ENCODE measurements at regions not wholly inside any gene's neighbourhood (a gene's known extent, or its start where the extent isn't known, plus 50 kb on each side); places are given as distances from the start of the nearest gene placed in this dataset.

DNA sequence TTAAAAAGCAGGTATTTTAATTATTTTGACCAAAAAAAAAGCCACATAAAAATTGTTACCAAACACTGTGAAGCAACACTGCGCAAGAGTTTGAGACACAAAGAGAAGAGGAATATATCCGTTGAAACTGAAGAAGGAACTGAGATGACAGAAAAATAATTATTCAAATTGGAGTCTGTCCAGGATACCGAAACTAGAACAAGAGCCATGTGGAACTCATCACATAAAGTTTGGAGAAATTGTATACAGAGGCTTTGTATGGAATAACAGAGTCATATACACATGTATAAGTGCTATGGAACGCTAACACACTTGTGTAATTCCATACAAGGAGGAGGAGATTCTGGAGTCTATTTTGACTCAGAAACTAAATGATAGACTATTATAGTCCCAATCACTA is 675.1 kb upstream of the ADGRL2 start:
- no peaks in the 10 kb centered on the region for H3K36me3 Mint-ChIP-seq (ENCODE audit: insufficient read depth)
- ATAC-seq (replicated peaks; ENCODE audit: extremely low read depth, poor library complexity, severe bottlenecking): no peak
- no peak for DNase-seq (ENCODE audit: low spot score in 2 of 2)
- H3K27me3 Mint-ChIP-seq: no peaks in the 10 kb centered on the region
- H3K4me1 Mint-ChIP-seq: no peaks in the 10 kb centered on the region
- H3K9me3 Mint-ChIP-seq: peaks cover 12% of the 10 kb centered on the region
- no peak overlapping the region for H3K27ac Mint-ChIP-seq (ENCODE audit: low read depth)
- no peak overlapping the region for H3K4me3 Mint-ChIP-seq

GRCh38 chr1:81121306-81121705 is 679.4 kb upstream of the ADGRL2 start:
- no peaks in the 10 kb centered on the region for H3K36me3 Mint-ChIP-seq (ENCODE audit: insufficient read depth)
- no peak overlapping the region for H3K27ac Mint-ChIP-seq (ENCODE audit: low read depth)
- H3K4me1 Mint-ChIP-seq: no peaks in the 10 kb centered on the region
- no peak overlapping the region for H3K4me3 Mint-ChIP-seq
- DNase-seq (ENCODE audit: low spot score in 2 of 2) (no peak), ATAC-seq (replicated peaks; ENCODE audit: extremely low read depth, poor library complexity, severe bottlenecking) (no peak)
- H3K27me3 Mint-ChIP-seq: no peaks in the 10 kb centered on the region
- H3K9me3 Mint-ChIP-seq: peaks cover 11% of the 10 kb centered on the region

DNA sequence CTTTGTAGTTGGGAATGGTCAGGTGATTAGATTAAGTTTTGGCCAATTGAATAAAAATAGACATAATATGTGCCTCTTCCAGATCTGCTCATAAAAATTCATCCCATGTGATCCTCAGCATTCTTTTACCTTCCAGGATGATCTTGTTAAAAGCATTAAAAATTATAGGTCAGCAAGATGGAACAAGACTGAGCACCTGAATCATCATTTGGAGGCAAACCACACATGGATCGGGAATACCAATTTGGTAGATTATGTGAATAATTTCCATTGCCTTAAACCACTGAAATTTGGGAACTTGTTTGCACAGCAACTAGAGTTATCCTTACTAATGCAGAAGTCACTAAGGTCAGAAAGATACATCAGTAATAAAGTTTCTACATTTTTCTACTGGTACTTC is 681.4 kb upstream of the ADGRL2 start:
- H3K27me3 Mint-ChIP-seq: no peaks in the 10 kb centered on the region
- no peaks in the 10 kb centered on the region for H3K4me1 Mint-ChIP-seq
- DNase-seq (ENCODE audit: low spot score in 2 of 2) (no peak), ATAC-seq (replicated peaks; ENCODE audit: extremely low read depth, poor library complexity, severe bottlenecking) (no peak)
- no peak overlapping the region for H3K4me3 Mint-ChIP-seq
- H3K9me3 Mint-ChIP-seq: peaks cover 11% of the 10 kb centered on the region
- no peak overlapping the region for H3K27ac Mint-ChIP-seq (ENCODE audit: low read depth)
- no peaks in the 10 kb centered on the region for H3K36me3 Mint-ChIP-seq (ENCODE audit: insufficient read depth)

- Mint-ChIP-seq H3K4me3 (no peak overlapping the region), H3K36me3 (ENCODE audit: insufficient read depth) (no peaks in the 10 kb centered on the region), H3K27me3 (no peaks in the 10 kb centered on the region), H3K4me1 (no peaks in the 10 kb centered on the region), H3K27ac (ENCODE audit: low read depth) (no peak overlapping the region), H3K9me3 (peaks cover 7% of the 10 kb centered on the region)
- DNase-seq (ENCODE audit: low spot score in 2 of 2): no peak
- ATAC-seq (replicated peaks; ENCODE audit: extremely low read depth, poor library complexity, severe bottlenecking): no peak
Observed at GRCh38 chr1:81118550-81118949, 682.2 kb upstream of the ADGRL2 start.

GRCh38 chr1:81115422-81115821 is 685.3 kb upstream of the ADGRL2 start:
- DNase-seq (ENCODE audit: low spot score in 2 of 2) (no peak), ATAC-seq (replicated peaks; ENCODE audit: extremely low read depth, poor library complexity, severe bottlenecking) (no peak)
- Mint-ChIP-seq H3K9me3 (peaks cover 18% of the 10 kb centered on the region), H3K4me1 (no peaks in the 10 kb centered on the region), H3K4me3 (no peak overlapping the region), H3K27me3 (no peaks in the 10 kb centered on the region), H3K36me3 (ENCODE audit: insufficient read depth) (no peaks in the 10 kb centered on the region), H3K27ac (ENCODE audit: low read depth) (no peak overlapping the region)

DNA sequence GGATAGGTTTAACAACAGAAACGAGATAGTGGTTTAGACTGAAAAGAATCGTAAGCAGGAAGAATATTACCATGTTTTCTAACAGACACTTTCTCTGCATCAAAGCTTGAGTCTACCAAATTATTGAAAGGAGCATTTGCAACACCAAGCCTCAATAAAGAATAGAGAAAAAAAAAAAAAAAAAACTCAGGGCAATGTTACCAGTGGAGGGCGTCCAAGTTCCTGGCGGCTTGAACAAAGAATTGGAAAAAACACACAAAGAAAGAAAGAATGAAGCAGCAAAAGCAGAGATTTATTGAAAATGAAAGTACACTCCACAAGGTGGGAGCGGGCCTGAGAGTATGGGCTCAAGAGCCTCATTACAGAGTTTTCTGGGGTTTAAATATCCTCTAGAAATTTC is 686.5 kb upstream of the ADGRL2 start:
- ATAC-seq (replicated peaks; ENCODE audit: extremely low read depth, poor library complexity, severe bottlenecking): no peak
- Mint-ChIP-seq H3K27ac (ENCODE audit: low read depth) (no peak overlapping the region), H3K36me3 (ENCODE audit: insufficient read depth) (no peaks in the 10 kb centered on the region), H3K4me3 (no peak overlapping the region), H3K4me1 (no peaks in the 10 kb centered on the region), H3K9me3 (peaks cover 23% of the 10 kb centered on the region), H3K27me3 (no peaks in the 10 kb centered on the region)
- DNase-seq (ENCODE audit: low spot score in 2 of 2): no peak

DNA sequence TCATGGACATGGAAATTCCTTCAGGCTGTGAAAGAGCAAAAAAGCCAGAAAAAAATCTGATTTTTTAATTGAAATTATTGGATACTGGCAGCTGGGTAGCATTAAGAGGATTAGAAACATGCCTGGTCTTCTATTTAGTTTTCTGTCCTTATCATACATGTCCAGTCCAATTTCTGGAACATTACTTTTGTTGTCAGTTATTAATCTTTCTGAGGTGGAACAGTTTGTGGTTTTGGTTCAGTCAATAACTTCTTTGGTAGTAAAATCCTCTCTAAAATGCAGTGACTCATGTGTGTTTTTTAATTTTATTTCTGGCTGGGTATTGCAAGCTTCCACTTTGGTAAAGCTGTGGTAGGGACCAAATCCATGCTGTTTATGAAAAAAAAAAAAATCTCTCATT is 687.0 kb upstream of the ADGRL2 start:
- Mint-ChIP-seq H3K4me1 (no peaks in the 10 kb centered on the region), H3K4me3 (no peak overlapping the region), H3K27me3 (no peaks in the 10 kb centered on the region), H3K27ac (ENCODE audit: low read depth) (no peak overlapping the region), H3K36me3 (ENCODE audit: insufficient read depth) (no peaks in the 10 kb centered on the region), H3K9me3 (peaks cover 23% of the 10 kb centered on the region)
- ATAC-seq (replicated peaks; ENCODE audit: extremely low read depth, poor library complexity, severe bottlenecking): no peak
- DNase-seq (ENCODE audit: low spot score in 2 of 2): no peak

- DNase-seq (ENCODE audit: low spot score in 2 of 2): no peak
- H3K36me3 Mint-ChIP-seq (ENCODE audit: insufficient read depth): no peaks in the 10 kb centered on the region
Observed at GRCh38 chr1:81111818-81112217, 688.9 kb upstream of the ADGRL2 start.

GRCh38 chr1:81109038-81109437 is 691.7 kb upstream of the ADGRL2 start:
- H3K36me3 Mint-ChIP-seq (ENCODE audit: insufficient read depth): no peaks in the 10 kb centered on the region
- ATAC-seq (replicated peaks; ENCODE audit: extremely low read depth, poor library complexity, severe bottlenecking) (no peak), DNase-seq (ENCODE audit: low spot score in 2 of 2) (no peak)
- H3K4me1 Mint-ChIP-seq: no peaks in the 10 kb centered on the region
- H3K27me3 Mint-ChIP-seq: no peaks in the 10 kb centered on the region
- H3K27ac Mint-ChIP-seq (ENCODE audit: low read depth): no peak overlapping the region
- no peak overlapping the region for H3K4me3 Mint-ChIP-seq
- peaks cover 38% of the 10 kb centered on the region for H3K9me3 Mint-ChIP-seq

More at GRCh38 chr1:81111818-81112217, 688.9 kb upstream of the ADGRL2 start:
- Mint-ChIP-seq H3K27ac (ENCODE audit: low read depth) (no peak overlapping the region), H3K4me3 (no peak overlapping the region), H3K9me3 (peaks cover 18% of the 10 kb centered on the region), H3K4me1 (no peaks in the 10 kb centered on the region), H3K27me3 (no peaks in the 10 kb centered on the region)
- ATAC-seq (replicated peaks; ENCODE audit: extremely low read depth, poor library complexity, severe bottlenecking): no peak

DNA sequence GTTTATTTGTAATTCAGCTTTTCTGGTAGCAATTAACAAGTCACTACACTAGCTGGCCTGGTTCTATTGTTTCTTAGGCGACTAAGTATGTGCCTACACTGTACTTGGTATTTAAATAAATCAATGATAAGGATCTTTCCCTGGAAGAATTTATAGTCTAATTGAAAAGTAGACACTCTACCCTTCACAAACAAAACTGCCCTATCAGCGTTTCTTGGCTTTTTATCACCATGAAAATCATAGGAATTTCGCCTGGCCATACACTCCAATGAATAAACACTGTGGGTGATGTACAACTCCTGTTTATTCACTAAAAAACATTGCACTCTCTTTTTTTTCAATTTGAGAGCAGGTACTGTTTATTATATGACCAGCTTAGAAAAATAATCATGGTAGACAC is 702.9 kb upstream of the ADGRL2 start:
- H3K27me3 Mint-ChIP-seq: no peaks in the 10 kb centered on the region
- H3K4me3 Mint-ChIP-seq: no peak overlapping the region
- no peak overlapping the region for H3K27ac Mint-ChIP-seq (ENCODE audit: low read depth)
- H3K9me3 Mint-ChIP-seq: peaks cover 19% of the 10 kb centered on the region
- no peaks in the 10 kb centered on the region for H3K4me1 Mint-ChIP-seq
- DNase-seq (ENCODE audit: low spot score in 2 of 2) (no peak), ATAC-seq (replicated peaks; ENCODE audit: extremely low read depth, poor library complexity, severe bottlenecking) (no peak)
- peaks cover 1% of the 10 kb centered on the region for H3K36me3 Mint-ChIP-seq (ENCODE audit: insufficient read depth)

GRCh38 chr1:81073580-81073979 is 727.2 kb upstream of the ADGRL2 start:
- DNase-seq (ENCODE audit: low spot score in 2 of 2): no peak
- no peaks in the 10 kb centered on the region for H3K4me1 Mint-ChIP-seq
- no peak overlapping the region for H3K27ac Mint-ChIP-seq (ENCODE audit: low read depth)
- no peak overlapping the region for H3K4me3 Mint-ChIP-seq
- peaks cover 1% of the 10 kb centered on the region for H3K36me3 Mint-ChIP-seq (ENCODE audit: insufficient read depth)
- peaks cover 23% of the 10 kb centered on the region for H3K9me3 Mint-ChIP-seq
- ATAC-seq (replicated peaks; ENCODE audit: extremely low read depth, poor library complexity, severe bottlenecking): no peak
- H3K27me3 Mint-ChIP-seq: no peaks in the 10 kb centered on the region

GRCh38 chr1:81071969-81072753 is 728.6 kb upstream of the ADGRL2 start:
- H3K4me3 Mint-ChIP-seq: no peak overlapping the region
- H3K4me1 Mint-ChIP-seq: no peaks in the 10 kb centered on the region
- no peak for DNase-seq (ENCODE audit: low spot score in 2 of 2)
- H3K9me3 Mint-ChIP-seq: peaks cover 23% of the 10 kb centered on the region
- H3K36me3 Mint-ChIP-seq (ENCODE audit: insufficient read depth): peaks cover 1% of the 10 kb centered on the region
- no peaks in the 10 kb centered on the region for H3K27me3 Mint-ChIP-seq
- no peak for ATAC-seq (replicated peaks; ENCODE audit: extremely low read depth, poor library complexity, severe bottlenecking)
- no peak overlapping the region for H3K27ac Mint-ChIP-seq (ENCODE audit: low read depth)

- H3K27me3 Mint-ChIP-seq: no peaks in the 10 kb centered on the region
- H3K27ac Mint-ChIP-seq (ENCODE audit: low read depth): no peak overlapping the region
- no peaks in the 10 kb centered on the region for H3K4me1 Mint-ChIP-seq
- H3K36me3 Mint-ChIP-seq (ENCODE audit: insufficient read depth): peaks cover 1% of the 10 kb centered on the region
- no peak overlapping the region for H3K4me3 Mint-ChIP-seq
- peaks cover 23% of the 10 kb centered on the region for H3K9me3 Mint-ChIP-seq
- ATAC-seq (replicated peaks; ENCODE audit: extremely low read depth, poor library complexity, severe bottlenecking) (no peak), DNase-seq (ENCODE audit: low spot score in 2 of 2) (no peak)
Observed at GRCh38 chr1:81071072-81071858, 729.5 kb upstream of the ADGRL2 start.

All from central memory CD8-positive, alpha-beta T cell (primary cell).